ENCODE measurements at regions not wholly inside any gene's neighbourhood (a gene's known extent, or its start where the extent isn't known, plus 50 kb on each side); places are given as distances from the start of the nearest gene placed in this dataset.

- no peaks in the 10 kb centered on the region for H4K20me1 ChIP-seq (ENCODE audit: control insufficient read depth, insufficient read depth, insufficient read length)
- no peaks in the 10 kb centered on the region for H3K36me3 Mint-ChIP-seq (ENCODE audit: insufficient read depth in 1 of 3, low read depth in 3 of 3)
- H3K4me2 ChIP-seq (ENCODE audit: insufficient read depth, insufficient read length, low read length) = no peak overlapping the region
- no peaks in the 10 kb centered on the region for H3K27me3 ChIP-seq (ENCODE audit: insufficient read depth, low read length)
- TF ChIP-seq, protein P1, sequence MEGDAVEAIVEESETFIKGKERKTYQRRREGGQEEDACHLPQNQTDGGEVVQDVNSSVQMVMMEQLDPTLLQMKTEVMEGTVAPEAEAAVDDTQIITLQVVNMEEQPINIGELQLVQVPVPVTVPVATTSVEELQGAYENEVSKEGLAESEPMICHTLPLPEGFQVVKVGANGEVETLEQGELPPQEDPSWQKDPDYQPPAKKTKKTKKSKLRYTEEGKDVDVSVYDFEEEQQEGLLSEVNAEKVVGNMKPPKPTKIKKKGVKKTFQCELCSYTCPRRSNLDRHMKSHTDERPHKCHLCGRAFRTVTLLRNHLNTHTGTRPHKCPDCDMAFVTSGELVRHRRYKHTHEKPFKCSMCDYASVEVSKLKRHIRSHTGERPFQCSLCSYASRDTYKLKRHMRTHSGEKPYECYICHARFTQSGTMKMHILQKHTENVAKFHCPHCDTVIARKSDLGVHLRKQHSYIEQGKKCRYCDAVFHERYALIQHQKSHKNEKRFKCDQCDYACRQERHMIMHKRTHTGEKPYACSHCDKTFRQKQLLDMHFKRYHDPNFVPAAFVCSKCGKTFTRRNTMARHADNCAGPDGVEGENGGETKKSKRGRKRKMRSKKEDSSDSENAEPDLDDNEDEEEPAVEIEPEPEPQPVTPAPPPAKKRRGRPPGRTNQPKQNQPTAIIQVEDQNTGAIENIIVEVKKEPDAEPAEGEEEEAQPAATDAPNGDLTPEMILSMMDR (conservative IDR thresholded peaks at IDR 0.05) = no peak
- H2AFZ ChIP-seq (ENCODE audit: low read length) = no peak overlapping the region
- no peak overlapping the region for H2BK12ac ChIP-seq (ENCODE audit: insufficient read length, low read depth, low read length)
- no peaks in the 10 kb centered on the region for H3K79me1 ChIP-seq (ENCODE audit: insufficient read depth, low read depth, low read length, poor library complexity, severe bottlenecking)
- no peak overlapping the region for H2BK5ac ChIP-seq (ENCODE audit: insufficient read length, low read length)
- H3K14ac ChIP-seq (ENCODE audit: insufficient read depth, low read length) = no peak overlapping the region
- peaks cover 7 to 13% of the 10 kb centered on the region in 2 experiments for H3K4me1 Mint-ChIP-seq
- no peak overlapping the region for H4K91ac ChIP-seq (ENCODE audit: insufficient read length, low read depth, low read length)
- no peak overlapping the region for H3K9ac ChIP-seq (ENCODE audit: extremely low read depth, insufficient read length, low read length)
- no peak overlapping the region for H2BK15ac ChIP-seq (ENCODE audit: low read depth, low read length)
- no CpG with 5 or more reads among the region's 1 CpG for WGBS (ENCODE audit: extremely low coverage, insufficient read length, low lambda C conversion rate)
- H3K27me3 Mint-ChIP-seq (ENCODE audit: low read depth) = no peaks in the 10 kb centered on the region
- H3K23me2 ChIP-seq (ENCODE audit: insufficient read length, low read depth, low read length, poor library complexity, severe bottlenecking) = no peaks in the 10 kb centered on the region
- no peak overlapping the region for H3K4me3 Mint-ChIP-seq
- H3T11ph ChIP-seq (ENCODE audit: low read length) = no peak overlapping the region
- H3K27ac Mint-ChIP-seq = no peak overlapping the region
- H3K56ac ChIP-seq (ENCODE audit: insufficient read length, low read depth, low read length) = no peak overlapping the region
- no peak overlapping the region for H3K4ac ChIP-seq (ENCODE audit: low read depth, low read length)
- H2BK20ac ChIP-seq (ENCODE audit: low read depth, low read length, poor library complexity, severe bottlenecking) = no peak overlapping the region
- H4K5ac ChIP-seq (ENCODE audit: insufficient read length, low read depth, low read length) = no peak overlapping the region
- no peaks in the 10 kb centered on the region for H3K9me3 ChIP-seq (ENCODE audit: control insufficient read depth, low read depth, low read length)
- H3K23ac ChIP-seq (ENCODE audit: insufficient read length, low read depth, low read length) = no peak overlapping the region
- no peak for DNase-seq
- H3K9me3 Mint-ChIP-seq = no peaks in the 10 kb centered on the region
- no peak overlapping the region for H2BK120ac ChIP-seq (ENCODE audit: low read depth, low read length, poor library complexity, severe bottlenecking)
- H3K4me1 ChIP-seq (ENCODE audit: insufficient read depth, low read length) = no peaks in the 10 kb centered on the region
- no peak overlapping the region for H3K27ac ChIP-seq (ENCODE audit: insufficient read length, low read depth, low read length)
- H4K8ac ChIP-seq (replicated peaks; ENCODE audit: insufficient read length, low read depth, low read length) = no peak overlapping the region
- H3K79me2 ChIP-seq (ENCODE audit: insufficient read depth, low read length) = no peaks in the 10 kb centered on the region
- no peak overlapping the region for H3K18ac ChIP-seq (ENCODE audit: insufficient read length, low read depth, low read length)
- no peak overlapping the region for H2AK5ac ChIP-seq (ENCODE audit: insufficient read length, low read length)
Measured at GRCh38 chr13:44007451-44007850, 127.7 kb downstream of the LACC1 start.

Measured in H9 (cell line).